ENCODE measurements at regions not wholly inside any gene's neighbourhood (a gene's known extent, or its start where the extent isn't known, plus 50 kb on each side); places are given as distances from the start of the nearest gene placed in this dataset.

GRCh38 chr4:110730318-110730717, 107.4 kb upstream of the PITX2 start:
- no peaks in the 10 kb centered on the region for H3K4me1 Mint-ChIP-seq
- ChIA-PET POLR2A (no interaction called here), CTCF (no interaction called here)
- H3K27me3 ChIP-seq (replicated peaks in 1 of 4; ENCODE audit: control extremely low read depth in 1 of 4, control insufficient read depth in 3 of 4, insufficient read depth in 4 of 4, low read length in 3 of 4) = no peaks in the 10 kb centered on the region
- intact Hi-C loops (cut with micrococcal nuclease) = no loop called here
- H2AFZ ChIP-seq (ENCODE audit: insufficient read depth, low read depth, low read length, poor library complexity, severe bottlenecking) = no peak overlapping the region
- H3K27ac Mint-ChIP-seq = no peak overlapping the region
- WGBS (ENCODE audit: insufficient coverage) = 80% methylated on average over 2 of the region's 3 CpGs
- no peak overlapping the region for H3K4me3 ChIP-seq (ENCODE audit: control extremely low read depth in 1 of 5, extremely low read depth in 1 of 5, insufficient read depth in 1 of 5, low read depth in 2 of 5, low read length in 4 of 5)
- H3K9me3 Mint-ChIP-seq (ENCODE audit: insufficient read depth) = no peaks in the 10 kb centered on the region
- H3K79me2 ChIP-seq (ENCODE audit: control insufficient read depth, insufficient read depth, low read length) = no peaks in the 10 kb centered on the region
- H4K20me1 ChIP-seq (ENCODE audit: control insufficient read depth, insufficient read depth, low read length, poor library complexity, severe bottlenecking) = no peaks in the 10 kb centered on the region
- no peaks in the 10 kb centered on the region for H3K9me3 ChIP-seq (ENCODE audit: control extremely low read depth in 1 of 3, control insufficient read depth in 2 of 3, insufficient read depth in 1 of 3, low read length in 2 of 3)
- no peak overlapping the region for H3K4me2 ChIP-seq (replicated peaks; ENCODE audit: low read depth, low read length, poor library complexity, severe bottlenecking)
- no peaks in the 10 kb centered on the region for H3K27me3 Mint-ChIP-seq
- H3K9ac ChIP-seq (ENCODE audit: low read length) = no peak overlapping the region
- DNase-seq = no peak
- TF ChIP-seq, protein P1, sequence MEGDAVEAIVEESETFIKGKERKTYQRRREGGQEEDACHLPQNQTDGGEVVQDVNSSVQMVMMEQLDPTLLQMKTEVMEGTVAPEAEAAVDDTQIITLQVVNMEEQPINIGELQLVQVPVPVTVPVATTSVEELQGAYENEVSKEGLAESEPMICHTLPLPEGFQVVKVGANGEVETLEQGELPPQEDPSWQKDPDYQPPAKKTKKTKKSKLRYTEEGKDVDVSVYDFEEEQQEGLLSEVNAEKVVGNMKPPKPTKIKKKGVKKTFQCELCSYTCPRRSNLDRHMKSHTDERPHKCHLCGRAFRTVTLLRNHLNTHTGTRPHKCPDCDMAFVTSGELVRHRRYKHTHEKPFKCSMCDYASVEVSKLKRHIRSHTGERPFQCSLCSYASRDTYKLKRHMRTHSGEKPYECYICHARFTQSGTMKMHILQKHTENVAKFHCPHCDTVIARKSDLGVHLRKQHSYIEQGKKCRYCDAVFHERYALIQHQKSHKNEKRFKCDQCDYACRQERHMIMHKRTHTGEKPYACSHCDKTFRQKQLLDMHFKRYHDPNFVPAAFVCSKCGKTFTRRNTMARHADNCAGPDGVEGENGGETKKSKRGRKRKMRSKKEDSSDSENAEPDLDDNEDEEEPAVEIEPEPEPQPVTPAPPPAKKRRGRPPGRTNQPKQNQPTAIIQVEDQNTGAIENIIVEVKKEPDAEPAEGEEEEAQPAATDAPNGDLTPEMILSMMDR (IDR thresholded peaks at IDR 0.05) = no peak
- no peak for TF ChIP-seq EZH2 (IDR thresholded peaks at IDR 0.05; ENCODE audit: borderline replicate concordance, insufficient read depth, low read depth, low read length, poor library complexity, severe bottlenecking)
- H3K36me3 ChIP-seq (replicated peaks in 1 of 2; ENCODE audit: control extremely low read depth in 1 of 2, control insufficient read depth in 1 of 2, extremely low read depth in 1 of 2, insufficient read depth in 2 of 2, low read length in 1 of 2) = no peaks in the 10 kb centered on the region
- H3K27ac ChIP-seq (ENCODE audit: low read length in 2 of 2) = no peak overlapping the region
- ATAC-seq (ENCODE audit: low read depth) = no peak
- no peaks in the 10 kb centered on the region for H3K4me1 ChIP-seq (ENCODE audit: control insufficient read depth in 2 of 2, insufficient read depth in 2 of 2, low read length in 2 of 2)
- no peak overlapping the region for H3K4me3 Mint-ChIP-seq

GRCh38 chr4:110733901-110734300, 111.0 kb upstream of the PITX2 start:
- intact Hi-C loops (cut with micrococcal nuclease) = no loop called here
- Histone ChIP-seq H3K4me1 (ENCODE audit: control insufficient read depth in 2 of 2, insufficient read depth in 2 of 2, low read length in 2 of 2) (no peaks in the 10 kb centered on the region), H3K27me3 (replicated peaks in 1 of 4; ENCODE audit: control extremely low read depth in 1 of 4, control insufficient read depth in 3 of 4, insufficient read depth in 4 of 4, low read length in 3 of 4) (no peaks in the 10 kb centered on the region), H4K20me1 (ENCODE audit: control insufficient read depth, insufficient read depth, low read length, poor library complexity, severe bottlenecking) (no peaks in the 10 kb centered on the region), H2AFZ (ENCODE audit: insufficient read depth, low read depth, low read length, poor library complexity, severe bottlenecking) (no peak overlapping the region), H3K9ac (ENCODE audit: low read length) (no peak overlapping the region), H3K9me3 (ENCODE audit: control extremely low read depth in 1 of 3, control insufficient read depth in 2 of 3, insufficient read depth in 1 of 3, low read length in 2 of 3) (no peaks in the 10 kb centered on the region), H3K4me2 (replicated peaks; ENCODE audit: low read depth, low read length, poor library complexity, severe bottlenecking) (no peak overlapping the region), H3K4me3 (ENCODE audit: control extremely low read depth in 1 of 5, extremely low read depth in 1 of 5, insufficient read depth in 1 of 5, low read depth in 2 of 5, low read length in 4 of 5) (no peak overlapping the region), H3K79me2 (ENCODE audit: control insufficient read depth, insufficient read depth, low read length) (no peaks in the 10 kb centered on the region), H3K27ac (ENCODE audit: low read length in 2 of 2) (no peak overlapping the region), H3K36me3 (replicated peaks in 1 of 2; ENCODE audit: control extremely low read depth in 1 of 2, control insufficient read depth in 1 of 2, extremely low read depth in 1 of 2, insufficient read depth in 2 of 2, low read length in 1 of 2) (no peaks in the 10 kb centered on the region)
- no peaks in the 10 kb centered on the region for H3K27me3 Mint-ChIP-seq
- H3K4me3 Mint-ChIP-seq = no peak overlapping the region
- no peak for DNase-seq
- no peak for ATAC-seq (ENCODE audit: low read depth)
- ChIA-PET CTCF (no interaction called here), POLR2A (no interaction called here)
- TF ChIP-seq EZH2 (IDR thresholded peaks at IDR 0.05; ENCODE audit: borderline replicate concordance, insufficient read depth, low read depth, low read length, poor library complexity, severe bottlenecking) = no peak
- TF ChIP-seq, protein P1 (IDR thresholded peaks at IDR 0.05) = no peak
- WGBS (ENCODE audit: insufficient coverage) = 100% methylated on average over 1 of the region's 4 CpGs
- H3K27ac Mint-ChIP-seq = no peak overlapping the region
- no peaks in the 10 kb centered on the region for H3K4me1 Mint-ChIP-seq
- no peaks in the 10 kb centered on the region for H3K9me3 Mint-ChIP-seq (ENCODE audit: insufficient read depth)

All from B cell (primary cell).